IgD-negative memory B cell (primary cell): ENCODE measurements at regions not wholly inside any gene's neighbourhood (a gene's known extent, or its start where the extent isn't known, plus 50 kb on each side); places are given as distances from the start of the nearest gene placed in this dataset.
"Not testable (repeated sequence)": the region's sequence is repeated elsewhere in the genome, so short reads cannot be mapped to it uniquely, and the experiment has no call there.

Source experiments
- H3K27ac Mint-ChIP-seq, 3 donors: one replicate each; pipeline ENCODE4 v1.8.0; 2020 to 2022; ENCODE audit warnings: mild to moderate bottlenecking in 3 of 3, mixed read lengths in 3 of 3, moderate library complexity in 1 of 3
- H3K27me3 Mint-ChIP-seq: one replicate; pipeline ENCODE4 v1.8.0; 2021; ENCODE audit warnings: mixed read lengths
- H3K36me3 Mint-ChIP-seq: one replicate; pipeline ENCODE4 v1.8.0; 2020; ENCODE audit warnings: mild to moderate bottlenecking, mixed read lengths
- H3K4me1 Mint-ChIP-seq, 3 donors: one replicate each; pipeline ENCODE4 v1.8.0; 2020 to 2022; ENCODE audit warnings: mixed read lengths in 3 of 3, mild to moderate bottlenecking in 1 of 3
- H3K4me3 Mint-ChIP-seq, 4 donors: one replicate each; pipeline ENCODE4 v1.8.0; 2020 to 2022; ENCODE audit warnings: mild to moderate bottlenecking in 4 of 4, mixed read lengths in 4 of 4, moderate library complexity in 3 of 4
- H3K9me3 Mint-ChIP-seq, 3 donors: one replicate each; pipeline ENCODE4 v1.8.0; 2020 to 2021; ENCODE audit warnings: mixed read lengths in 3 of 3, mild to moderate bottlenecking in 1 of 3

GRCh38 chr20:5670036-5670536, 59.3 kb upstream of the GPCPD1 start:
- H3K4me3 Mint-ChIP-seq, result no peak overlapping the region
- peaks cover 33 to 36% (median 34%) of the 10 kb centered on the region in 3 donors for H3K4me1 Mint-ChIP-seq
- H3K27me3 Mint-ChIP-seq, result no peaks in the 10 kb centered on the region
- no peaks in the 10 kb centered on the region for H3K9me3 Mint-ChIP-seq
- H3K36me3 Mint-ChIP-seq, result no peaks in the 10 kb centered on the region
- peak overlapping the region in 1 of 3 donors; percentile 67 for H3K27ac Mint-ChIP-seq

- H3K9me3 Mint-ChIP-seq, result no peaks in the 10 kb centered on the region
- peaks cover 24 to 27% (median 26%) of the 10 kb centered on the region in 3 donors for H3K4me1 Mint-ChIP-seq
- peak overlapping the region in 1 of 3 donors; percentile 1 for H3K27ac Mint-ChIP-seq
- no peaks in the 10 kb centered on the region for H3K36me3 Mint-ChIP-seq
- H3K27me3 Mint-ChIP-seq, result no peaks in the 10 kb centered on the region
- no peak overlapping the region for H3K4me3 Mint-ChIP-seq
These were observed 57.7 kb upstream of the GPCPD1 start for GRCh38 chr20:5668529-5668868.

GRCh38 chr20:5667705-5668528, 57.1 kb upstream of the GPCPD1 start:
- Mint-ChIP-seq H3K36me3 (no peaks in the 10 kb centered on the region), H3K9me3 (no peaks in the 10 kb centered on the region), H3K4me3 (peak overlapping the region in 1 of 4 donors; percentile 58), H3K27me3 (no peaks in the 10 kb centered on the region), H3K4me1 (peaks cover 24 to 31% (median 29%) of the 10 kb centered on the region in 3 donors), H3K27ac (peak overlapping the region in 1 of 3 donors; percentile 47)

- Mint-ChIP-seq H3K27me3 (no peaks in the 10 kb centered on the region), H3K4me1 (peaks cover 25 to 41% (median 35%) of the 10 kb centered on the region in 3 donors), H3K36me3 (no peaks in the 10 kb centered on the region), H3K9me3 (no peaks in the 10 kb centered on the region), H3K4me3 (peak overlapping the region in 2 of 4 donors; percentile 14 to 30), H3K27ac (no peak overlapping the region)
These were observed 54.6 kb upstream of the GPCPD1 start for GRCh38 chr20:5665417-5665816.

GRCh38 chr20:5663396-5663795, 52.6 kb upstream of the GPCPD1 start:
- Mint-ChIP-seq H3K4me3 (no peak overlapping the region), H3K27me3 (no peaks in the 10 kb centered on the region), H3K36me3 (no peaks in the 10 kb centered on the region), H3K4me1 (peaks cover 31 to 40% (median 38%) of the 10 kb centered on the region in 3 donors), H3K27ac (no peak overlapping the region), H3K9me3 (no peaks in the 10 kb centered on the region)

- H3K36me3 Mint-ChIP-seq, result no peaks in the 10 kb centered on the region
- H3K9me3 Mint-ChIP-seq, result no peaks in the 10 kb centered on the region
- no peak overlapping the region for H3K27ac Mint-ChIP-seq
- H3K4me1 Mint-ChIP-seq, result peaks cover 26 to 38% (median 34%) of the 10 kb centered on the region in 3 donors
- no peaks in the 10 kb centered on the region for H3K27me3 Mint-ChIP-seq
- H3K4me3 Mint-ChIP-seq, result no peak overlapping the region
These were observed 52.0 kb upstream of the GPCPD1 start for GRCh38 chr20:5662769-5663168.

GRCh38 chr20:5660756-5661155, 50.0 kb upstream of the GPCPD1 start:
- not testable (repeated sequence) for H3K4me3 Mint-ChIP-seq, H3K27me3 Mint-ChIP-seq, H3K36me3 Mint-ChIP-seq, H3K9me3 Mint-ChIP-seq
- Mint-ChIP-seq H3K4me1 (peaks cover 29 to 41% (median 35%) of the 10 kb centered on the region in 3 donors), H3K27ac (peak overlapping the region; percentile 65 to 84 (median 72))
